OCI-LY7 (cell line): ENCODE measurements at regions not wholly inside any gene's neighbourhood (a gene's known extent, or its start where the extent isn't known, plus 50 kb on each side); places are given as distances from the start of the nearest gene placed in this dataset.

Experiments
- EZH2phosphoT487 ChIP-seq: fragments of 200-600 bp; sonication (generic); IDR thresholded peaks from 2 replicates; pipeline ENCODE4 v1.6.1; 2018; ENCODE audit warnings: low read depth, borderline replicate concordance, mild to moderate bottlenecking, mixed run types, antibody characterized with exemption, low read length, moderate library complexity, mixed read lengths
- TF ChIP-seq, protein P1 (sequence below): fragments of 200-600 bp; sonication (generic); conservative IDR thresholded peaks from 2 replicates; pipeline ENCODE4 v1.5.1; 2014; ENCODE audit warnings: mild to moderate bottlenecking, antibody characterized with exemption, low read length, moderate library complexity, mixed read lengths

DNA sequence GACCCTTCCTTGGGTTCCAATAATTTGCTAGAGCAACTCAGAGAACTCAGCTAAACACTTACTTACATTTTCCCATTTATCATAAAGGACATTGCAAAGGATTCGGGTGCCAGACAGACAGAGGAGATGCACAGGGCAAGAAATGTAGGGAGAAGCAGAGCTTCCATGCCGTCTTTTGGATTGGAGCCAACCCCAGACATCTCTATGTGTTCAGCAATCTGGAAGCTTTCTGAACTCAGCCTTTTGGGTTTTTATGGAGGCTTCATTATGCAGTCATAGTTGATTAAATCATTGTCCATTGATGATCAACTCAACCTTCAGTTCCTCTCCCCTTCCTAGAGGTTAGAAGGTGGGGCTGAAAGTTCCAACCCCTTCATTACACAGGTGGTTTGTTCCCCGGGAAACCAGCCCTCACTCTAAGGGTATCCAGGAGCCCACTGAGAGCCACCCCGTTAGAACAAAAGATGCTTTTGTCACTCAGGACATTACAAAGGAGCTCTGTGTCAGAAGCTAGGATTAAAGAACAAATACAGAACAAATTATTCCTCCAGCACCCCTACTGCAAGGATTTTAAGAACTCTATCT, 211.9 kb upstream of the VSTM2A start:
- TF ChIP-seq, protein P1, sequence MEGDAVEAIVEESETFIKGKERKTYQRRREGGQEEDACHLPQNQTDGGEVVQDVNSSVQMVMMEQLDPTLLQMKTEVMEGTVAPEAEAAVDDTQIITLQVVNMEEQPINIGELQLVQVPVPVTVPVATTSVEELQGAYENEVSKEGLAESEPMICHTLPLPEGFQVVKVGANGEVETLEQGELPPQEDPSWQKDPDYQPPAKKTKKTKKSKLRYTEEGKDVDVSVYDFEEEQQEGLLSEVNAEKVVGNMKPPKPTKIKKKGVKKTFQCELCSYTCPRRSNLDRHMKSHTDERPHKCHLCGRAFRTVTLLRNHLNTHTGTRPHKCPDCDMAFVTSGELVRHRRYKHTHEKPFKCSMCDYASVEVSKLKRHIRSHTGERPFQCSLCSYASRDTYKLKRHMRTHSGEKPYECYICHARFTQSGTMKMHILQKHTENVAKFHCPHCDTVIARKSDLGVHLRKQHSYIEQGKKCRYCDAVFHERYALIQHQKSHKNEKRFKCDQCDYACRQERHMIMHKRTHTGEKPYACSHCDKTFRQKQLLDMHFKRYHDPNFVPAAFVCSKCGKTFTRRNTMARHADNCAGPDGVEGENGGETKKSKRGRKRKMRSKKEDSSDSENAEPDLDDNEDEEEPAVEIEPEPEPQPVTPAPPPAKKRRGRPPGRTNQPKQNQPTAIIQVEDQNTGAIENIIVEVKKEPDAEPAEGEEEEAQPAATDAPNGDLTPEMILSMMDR: no peak
- no peak for TF ChIP-seq EZH2phosphoT487
